GM19240 (cell line): ENCODE measurements at regions not wholly inside any gene's neighbourhood (a gene's known extent, or its start where the extent isn't known, plus 50 kb on each side); places are given as distances from the start of the nearest gene placed in this dataset.

Experiments used
- DNase-seq: peaks from one replicate; pipeline ENCODE4 v3.0.0; 2011; ENCODE audit warnings: low spot score; ENCODE audit not compliant: insufficient read length

DNA sequence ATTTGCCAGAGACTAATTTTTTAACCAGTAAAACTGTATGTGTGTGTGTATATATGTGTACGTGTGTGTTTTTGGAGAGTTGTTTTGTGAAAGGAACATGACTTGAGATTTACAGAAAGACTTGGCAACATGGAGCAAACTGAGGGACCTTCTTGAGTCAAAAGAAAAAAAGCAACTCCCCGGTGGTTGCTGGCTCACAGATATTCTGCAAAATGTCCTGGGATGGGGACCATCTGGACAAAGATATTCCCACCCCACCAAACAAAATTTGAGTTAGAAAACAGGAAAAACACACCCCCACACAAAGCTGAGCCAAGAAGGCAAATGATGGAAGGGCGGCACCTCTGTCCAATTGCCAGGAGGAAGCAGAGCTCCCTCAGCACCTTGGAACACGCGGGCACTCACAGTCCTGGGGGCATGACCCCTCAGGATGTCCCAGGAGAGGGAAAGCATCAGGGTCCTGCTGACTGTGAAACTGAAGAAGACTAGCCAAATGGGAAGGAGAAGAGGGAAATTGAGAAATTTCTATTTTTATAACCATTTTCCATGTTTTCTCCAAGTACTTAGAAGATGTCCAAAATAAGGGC lies 290.2 kb upstream of the ACVR2A start:
- no peak for DNase-seq

DNA sequence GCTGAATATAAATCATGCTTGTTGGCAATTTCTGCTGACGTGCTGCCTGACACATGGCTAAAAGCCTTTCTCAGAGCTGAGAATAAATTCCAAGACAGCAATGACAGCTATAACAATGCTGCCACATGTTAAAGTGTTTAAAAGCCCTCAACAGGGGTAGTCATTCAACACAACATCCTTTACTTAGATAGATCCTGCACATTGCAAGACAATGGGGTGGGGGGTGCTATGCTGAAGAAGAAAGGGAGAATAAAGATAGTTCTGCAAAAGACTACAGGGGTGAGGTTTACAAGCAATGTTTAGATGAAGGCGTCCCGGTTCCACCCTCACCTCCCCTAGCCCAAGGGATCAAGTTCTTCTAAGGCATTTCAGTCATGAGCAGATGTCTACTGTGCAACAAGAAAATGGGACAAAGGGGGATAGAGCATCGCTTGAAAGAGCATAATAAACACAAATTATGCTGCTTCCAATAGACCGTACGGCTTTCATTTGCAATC lies 291.0 kb upstream of the ACVR2A start:
- no peak for DNase-seq

DNA sequence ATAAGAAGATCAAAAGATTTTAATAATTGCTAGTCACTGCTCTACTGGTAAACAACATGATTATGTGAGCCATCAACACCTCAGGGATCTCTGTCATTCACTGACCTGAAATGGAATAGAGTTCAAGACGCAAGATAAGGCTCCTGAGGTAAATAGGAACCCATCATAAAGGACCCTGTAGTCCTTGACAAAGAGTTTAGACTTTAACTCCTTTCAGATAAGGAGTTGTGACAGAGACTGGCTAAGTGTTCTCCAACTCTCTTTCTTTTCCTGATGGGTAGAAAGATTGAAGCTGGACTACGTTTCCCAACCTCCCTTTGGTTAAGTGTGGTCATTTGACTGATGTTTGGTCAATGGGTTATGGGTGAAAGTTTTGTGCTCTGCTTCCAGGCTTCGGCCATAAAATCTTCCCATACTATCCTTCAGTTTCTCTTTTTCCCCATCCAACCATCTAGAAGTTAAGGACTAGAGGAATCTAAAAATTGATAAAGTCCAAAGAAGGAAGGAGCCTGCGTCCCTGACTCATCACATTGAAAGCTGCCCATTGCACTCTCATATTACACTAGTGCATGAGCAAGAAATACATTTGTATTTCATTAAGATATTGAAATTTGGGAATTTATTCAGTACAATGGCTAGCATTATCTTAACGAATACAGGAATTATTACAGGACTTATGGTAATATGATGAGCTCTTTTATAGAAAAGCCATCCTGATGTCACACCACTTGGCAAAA lies 293.7 kb upstream of the ACVR2A start:
- no peak for DNase-seq

DNA sequence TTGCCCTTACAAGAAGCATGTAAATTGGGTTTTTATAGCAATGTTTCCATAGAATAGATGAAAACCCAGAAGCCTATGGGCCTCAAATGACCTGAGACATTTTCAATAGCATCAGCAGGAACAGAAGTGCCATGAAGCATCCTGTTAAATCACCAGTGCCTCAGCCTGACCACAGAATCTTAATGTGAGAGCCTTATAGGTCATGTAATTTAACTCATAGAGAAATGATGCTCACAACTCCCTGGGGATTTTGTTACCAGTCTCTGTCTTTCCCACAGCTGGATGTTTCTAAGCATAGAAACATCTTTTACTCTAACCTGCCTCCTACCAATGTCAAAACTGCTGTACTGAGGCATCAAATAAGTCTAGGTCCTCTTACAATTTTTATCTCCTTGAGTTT lies 295.8 kb upstream of the ACVR2A start:
- DNase-seq, result no peak

DNA sequence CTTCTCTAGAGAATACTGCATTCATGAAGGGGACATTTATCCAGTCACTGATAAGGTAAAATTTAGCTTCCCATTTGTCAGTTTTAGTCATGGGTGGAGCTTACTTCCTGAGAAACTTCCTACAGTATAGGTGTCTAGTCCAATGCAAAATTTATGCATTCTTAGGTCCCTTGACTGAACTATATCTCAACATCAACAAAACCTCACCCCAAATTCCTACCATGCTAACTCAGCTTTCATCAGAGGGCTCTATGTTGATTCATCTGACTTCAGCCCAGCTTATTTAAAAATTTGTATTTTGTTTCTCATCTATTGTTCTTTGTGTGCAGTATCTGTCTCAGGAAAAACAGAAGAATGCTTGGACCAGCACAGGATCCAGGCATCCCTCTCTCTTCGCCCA lies 296.4 kb upstream of the ACVR2A start:
- DNase-seq, result no peak

DNA sequence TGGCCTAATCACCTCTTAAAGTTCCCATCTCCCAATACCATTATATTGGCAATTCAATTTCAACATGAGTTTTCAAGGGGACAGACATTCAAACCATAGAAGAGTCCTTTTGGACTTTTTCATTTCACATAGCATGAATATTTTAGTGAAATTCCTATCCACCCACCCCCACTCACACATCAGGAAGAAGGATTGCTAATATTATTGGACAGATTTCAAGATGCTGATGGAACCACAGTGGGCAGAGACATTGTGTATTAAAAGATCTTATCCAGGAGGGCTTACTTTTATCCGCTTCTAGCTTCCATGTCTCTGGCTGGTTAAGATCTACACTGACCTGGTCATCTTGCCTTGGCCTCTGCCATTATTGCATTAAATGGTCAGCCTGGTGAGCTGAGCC lies 297.4 kb upstream of the ACVR2A start:
- no peak for DNase-seq

DNA sequence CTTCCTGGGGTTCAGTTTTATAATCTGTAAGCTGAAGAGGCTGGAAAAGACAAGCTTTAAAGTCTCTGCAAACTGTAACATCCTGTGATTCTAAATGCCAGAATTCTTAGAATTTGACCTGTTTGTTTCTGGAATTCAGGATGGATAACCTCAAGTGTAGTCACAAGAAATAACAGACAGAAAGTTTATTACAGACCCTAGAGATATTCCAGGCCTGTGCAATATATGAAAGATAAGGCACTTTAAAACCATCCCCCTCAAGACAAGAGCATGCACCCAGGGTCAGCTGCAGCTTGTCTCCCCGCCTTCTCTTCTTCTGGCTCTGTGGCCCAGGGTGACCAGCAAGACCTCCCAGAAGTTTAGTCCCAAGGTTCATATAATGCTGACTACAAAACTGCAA lies 298.7 kb upstream of the ACVR2A start:
- no peak for DNase-seq

DNA sequence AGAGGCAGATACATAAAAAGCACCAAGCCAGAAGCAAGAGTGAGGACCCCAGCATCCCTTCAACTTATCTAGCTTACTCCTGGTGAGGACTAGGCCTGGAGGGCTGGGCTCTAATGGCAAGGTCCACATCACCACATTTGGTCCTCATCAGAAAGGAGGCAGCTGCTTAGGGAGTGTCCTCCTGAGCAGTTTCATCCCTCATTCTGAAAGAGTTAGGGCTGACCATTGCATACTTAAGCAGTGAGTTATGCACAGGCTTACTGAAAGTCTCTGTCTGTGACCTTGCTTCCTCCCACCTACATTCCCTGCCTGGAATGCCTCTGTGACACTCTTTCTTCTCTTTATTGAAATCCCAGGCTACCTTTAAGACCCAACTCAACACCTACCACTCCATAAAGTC lies 301.8 kb upstream of the ACVR2A start:
- DNase-seq, result no peak

DNA sequence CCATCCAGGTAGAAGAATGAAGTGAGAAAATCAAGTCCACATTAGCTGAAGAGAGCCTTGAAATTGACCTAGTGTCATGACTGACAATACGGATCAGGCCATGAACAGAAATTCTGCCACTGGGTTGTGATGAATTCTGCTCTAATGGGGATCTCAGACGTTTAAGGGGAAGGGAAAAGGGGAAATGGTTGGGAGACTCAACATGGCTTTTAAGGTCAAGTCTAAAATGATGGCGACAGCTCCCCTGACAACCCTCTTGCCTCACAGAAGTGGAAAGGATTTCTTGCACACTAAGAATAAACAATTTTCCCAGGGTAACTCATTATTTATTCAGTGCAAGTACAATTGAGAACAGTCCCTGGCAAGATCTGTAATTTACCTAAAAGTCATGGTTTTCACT lies 302.5 kb upstream of the ACVR2A start:
- no peak for DNase-seq

DNA sequence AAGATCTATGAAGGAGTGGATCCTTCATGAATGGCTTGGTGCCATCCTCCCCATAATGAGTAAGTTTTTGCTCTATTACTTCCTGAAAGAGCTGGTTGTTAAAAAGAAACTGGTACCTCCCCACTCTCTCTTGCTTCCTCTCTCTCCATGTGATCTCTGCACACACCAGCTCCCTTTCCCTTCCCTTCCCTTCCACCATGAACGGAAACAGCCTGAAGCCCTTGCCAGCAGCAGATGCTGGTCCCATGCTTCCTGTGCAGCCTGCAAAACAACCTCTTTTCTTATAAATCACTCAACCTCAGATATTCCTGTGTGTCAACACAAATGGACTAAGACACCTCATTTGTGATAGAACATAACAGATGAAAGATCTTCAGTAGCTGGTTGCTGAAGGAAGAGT lies 303.5 kb upstream of the ACVR2A start:
- DNase-seq, result no peak

DNA sequence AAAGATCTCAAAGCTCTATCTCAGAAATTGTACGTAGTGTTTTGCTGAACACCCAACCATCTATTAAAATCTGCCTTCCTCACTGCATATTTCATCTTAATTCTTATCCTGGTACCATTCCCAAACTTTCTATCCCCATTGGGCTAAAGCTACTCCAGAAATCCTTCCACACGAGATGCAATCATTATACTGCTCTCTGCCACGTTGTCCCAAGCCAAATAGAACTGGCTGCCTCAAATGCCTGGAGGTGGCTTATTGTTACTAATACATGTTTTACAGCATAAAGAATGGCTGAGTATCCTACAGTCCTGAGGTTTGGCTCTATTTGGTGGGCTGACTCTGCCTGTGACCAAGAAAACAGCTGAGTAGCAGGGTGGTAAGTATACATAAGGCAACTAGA lies 306.0 kb upstream of the ACVR2A start:
- no peak for DNase-seq

DNA sequence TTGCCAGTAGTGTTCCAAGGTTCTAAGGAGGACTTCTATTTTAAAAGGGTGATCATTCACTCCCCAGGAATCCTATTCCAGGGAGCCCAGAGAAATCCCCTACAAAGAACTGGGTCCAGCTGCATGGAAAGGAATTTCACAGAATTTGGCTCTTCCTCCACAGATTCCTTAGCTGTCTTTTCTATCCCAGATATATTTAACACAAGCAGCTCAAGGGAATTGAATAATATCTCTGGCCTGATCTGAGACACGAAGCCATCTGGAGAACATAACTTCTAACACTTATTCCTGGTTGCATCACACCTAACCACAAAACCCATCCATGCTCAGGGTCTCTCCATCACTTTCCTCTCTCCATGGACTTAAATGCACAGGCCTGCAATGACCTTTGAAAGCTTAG lies 306.7 kb upstream of the ACVR2A start:
- no peak for DNase-seq

DNA sequence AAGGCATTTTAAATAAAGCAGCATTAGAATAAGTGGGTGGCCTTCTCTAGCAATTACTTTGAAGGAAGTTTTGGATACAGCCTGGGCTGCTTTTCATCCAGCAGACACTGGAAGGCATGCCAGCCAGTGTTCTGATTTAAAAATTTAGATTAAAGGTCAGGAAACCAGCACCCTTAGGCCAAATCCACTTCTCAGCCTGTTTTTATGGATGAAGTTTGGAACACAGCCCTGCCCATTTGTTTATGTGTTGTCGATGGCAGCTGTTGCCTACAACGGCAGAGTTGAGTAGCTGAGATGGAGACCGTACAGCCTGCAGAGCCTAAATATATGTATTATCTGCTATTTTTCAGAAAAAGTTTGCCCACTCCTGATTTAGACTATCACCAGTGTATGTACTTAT lies 313.6 kb upstream of the ACVR2A start:
- DNase-seq, result no peak

DNA sequence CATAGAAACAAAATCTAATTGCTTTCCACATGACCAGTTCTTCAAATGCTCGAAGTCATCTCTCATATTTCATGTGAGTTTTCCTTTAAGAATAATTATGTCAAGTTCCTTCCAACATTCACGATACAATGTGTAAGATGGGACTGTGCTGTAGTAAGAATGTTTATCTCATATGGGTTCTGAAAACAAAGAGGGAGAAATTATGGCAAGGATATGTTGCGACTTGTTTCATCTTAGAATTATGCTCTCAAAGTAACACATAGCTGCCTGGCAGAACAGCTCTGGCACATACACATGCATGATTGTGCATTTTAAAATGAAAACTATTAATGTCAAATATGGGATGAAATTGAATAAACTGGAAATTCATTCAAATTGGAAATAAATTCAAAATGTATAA lies 314.8 kb upstream of the ACVR2A start:
- no peak for DNase-seq

DNA sequence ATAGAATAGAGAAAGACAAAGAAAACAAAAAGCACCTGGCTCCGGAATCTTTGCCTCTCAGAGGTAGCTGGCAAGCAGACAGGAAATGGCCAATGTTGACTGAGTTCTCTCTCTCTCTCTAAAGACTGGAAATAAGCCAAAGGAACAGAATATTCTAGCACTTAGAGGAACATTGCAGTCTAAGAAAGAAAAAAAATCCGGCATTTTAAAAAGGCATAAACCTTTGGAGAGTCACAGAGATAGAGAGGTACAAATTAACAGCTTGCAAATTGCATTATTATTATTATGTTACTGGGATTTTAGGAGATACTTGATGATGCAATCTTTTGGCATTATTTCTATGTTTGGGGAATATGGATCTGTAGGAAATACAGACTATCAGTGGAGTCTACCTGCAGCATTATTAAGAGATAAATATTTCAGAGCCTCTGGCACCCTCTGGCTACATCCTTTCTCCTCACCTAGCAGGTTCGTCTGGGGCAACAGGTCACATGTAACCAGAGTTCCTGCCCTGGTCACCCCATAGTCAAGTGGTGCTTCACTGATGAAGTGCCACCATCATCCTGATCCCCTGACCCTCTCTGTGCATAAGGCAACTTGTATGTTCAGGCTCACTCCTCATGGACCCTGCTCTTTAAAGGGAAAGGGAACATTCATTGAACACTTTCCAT lies 318.9 kb upstream of the ACVR2A start:
- DNase-seq, result no peak

DNA sequence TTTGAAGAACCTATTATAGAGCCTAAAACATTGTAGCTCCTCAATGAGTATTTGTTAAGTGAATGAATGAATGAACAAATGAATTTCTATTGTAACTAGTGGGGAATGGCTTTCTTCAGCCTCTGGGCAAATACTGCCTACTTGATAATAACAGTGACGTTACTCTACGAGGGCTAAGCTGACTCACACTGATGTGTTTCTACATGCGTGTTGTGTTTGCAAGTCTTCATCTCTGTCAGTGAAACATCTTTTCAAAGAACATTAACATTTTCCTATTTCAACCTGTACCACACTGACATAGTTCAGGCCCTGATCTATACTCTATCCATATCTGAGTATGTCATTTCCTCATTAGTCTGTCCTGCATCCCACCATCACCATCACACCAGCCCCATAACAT lies 319.9 kb upstream of the ACVR2A start:
- no peak for DNase-seq

DNA sequence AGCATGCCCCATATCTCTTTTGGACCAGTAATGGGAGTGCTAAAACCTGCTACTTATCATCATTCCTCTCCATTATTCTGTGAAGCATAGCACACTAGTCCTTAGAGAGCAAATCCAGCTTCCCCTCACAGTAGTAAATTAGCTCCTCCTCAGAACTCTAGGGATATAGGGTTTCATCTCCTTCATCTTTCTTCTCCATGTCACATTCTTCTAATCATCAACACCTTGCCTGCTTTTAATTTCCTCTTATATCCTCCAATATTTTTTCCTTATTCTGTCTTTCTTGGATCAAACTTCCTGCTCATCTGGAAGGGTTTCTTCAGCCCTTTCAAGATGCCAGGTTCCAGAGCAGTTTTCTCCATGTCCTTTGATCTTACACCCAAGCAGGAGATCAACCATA lies 321.4 kb upstream of the ACVR2A start:
- no peak for DNase-seq

DNA sequence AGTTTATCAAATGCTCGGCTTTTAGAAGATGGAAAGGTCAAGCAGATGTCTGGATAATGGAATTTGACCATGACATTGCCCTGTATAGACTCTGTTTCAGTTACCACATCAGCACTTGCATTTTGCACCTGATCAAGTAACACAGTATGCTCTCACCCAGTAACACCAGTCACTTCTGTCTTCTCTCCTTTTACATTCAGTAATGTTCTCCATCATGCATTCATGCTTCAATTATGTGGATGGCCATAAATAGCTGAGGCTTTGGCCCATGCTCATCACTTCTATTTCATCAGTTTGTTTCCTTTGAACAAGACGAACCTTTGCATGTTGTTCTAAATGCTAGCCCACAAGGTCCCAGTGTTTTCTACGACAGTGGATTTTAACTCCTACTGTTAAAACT lies 322.9 kb upstream of the ACVR2A start:
- DNase-seq, result no peak

DNA sequence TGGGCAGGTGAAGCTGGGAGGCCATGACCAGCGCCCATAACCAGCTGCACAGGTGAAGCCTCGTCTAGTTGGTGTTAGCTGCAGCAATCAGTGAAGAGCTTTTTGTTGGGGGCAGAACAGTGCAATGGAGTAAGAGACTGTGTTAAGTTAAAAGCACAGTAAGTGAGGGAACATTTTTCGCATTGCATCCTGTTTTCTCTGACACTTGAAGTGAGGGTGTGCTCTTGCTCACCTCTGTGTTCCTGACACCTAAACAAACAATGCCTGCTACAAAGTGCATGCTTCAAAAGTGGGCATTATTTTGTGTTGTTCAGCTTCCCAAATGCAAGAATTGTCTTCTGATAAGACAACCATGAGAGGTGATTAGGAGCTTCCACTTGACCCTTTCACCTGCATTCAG lies 324.0 kb upstream of the ACVR2A start:
- no peak for DNase-seq

DNA sequence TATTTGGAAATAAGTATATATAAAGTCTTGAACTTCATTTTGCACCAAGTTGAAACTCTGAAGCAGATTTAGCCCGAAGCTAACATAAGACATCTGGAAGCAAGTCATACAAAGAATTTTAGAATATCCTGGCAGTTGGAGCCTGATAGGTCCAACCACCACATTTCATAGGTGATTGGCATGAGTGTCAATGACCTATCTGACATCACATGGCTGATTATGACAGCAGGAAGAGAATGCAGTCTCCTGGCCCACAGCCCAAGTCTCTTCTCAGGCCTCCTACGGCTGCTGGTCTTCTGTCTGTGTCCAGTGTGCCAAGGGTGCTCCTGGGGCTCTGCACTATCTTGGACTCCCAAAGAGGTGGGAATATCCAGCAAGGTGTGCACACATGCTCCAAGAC lies 325.7 kb upstream of the ACVR2A start:
- DNase-seq, result no peak

DNA sequence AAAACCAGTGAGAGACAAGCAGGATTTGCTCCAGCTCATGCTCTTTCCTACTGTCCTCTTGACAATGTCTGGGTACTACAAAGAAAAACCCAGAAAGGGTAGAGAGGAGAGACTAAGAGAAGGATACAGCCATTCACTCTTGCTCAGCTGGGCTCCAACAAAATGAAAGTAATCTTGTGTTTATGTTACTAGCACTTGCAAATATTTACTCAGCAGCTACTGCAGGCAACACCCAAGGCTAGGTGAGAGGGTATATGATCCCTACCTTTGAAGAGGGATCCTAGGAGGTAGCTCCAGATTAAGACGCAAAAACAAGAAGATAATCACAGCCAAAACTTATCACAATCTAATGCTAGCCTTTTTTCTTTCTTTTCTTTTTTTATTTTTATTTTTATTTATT lies 329.6 kb upstream of the ACVR2A start:
- no peak for DNase-seq

DNA sequence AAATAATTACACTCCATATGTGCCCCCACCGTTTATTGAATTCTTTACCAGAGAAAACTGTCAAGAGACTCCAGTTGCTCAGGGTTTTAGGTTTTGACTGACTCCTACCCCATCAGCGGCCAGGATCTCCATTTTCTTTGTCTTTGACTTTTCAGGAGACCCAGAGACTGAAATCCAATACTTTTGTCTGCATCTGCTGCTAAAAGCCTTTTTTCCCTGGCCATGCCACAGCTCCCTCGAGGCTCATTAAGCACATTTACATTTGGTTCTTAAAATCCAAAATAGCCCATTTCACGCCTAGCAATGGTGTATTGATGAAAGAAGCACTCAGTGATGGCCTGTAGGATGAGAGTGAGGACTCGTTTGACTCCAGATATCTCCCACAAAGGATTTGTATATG lies 332.6 kb upstream of the ACVR2A start:
- DNase-seq, result no peak

DNA sequence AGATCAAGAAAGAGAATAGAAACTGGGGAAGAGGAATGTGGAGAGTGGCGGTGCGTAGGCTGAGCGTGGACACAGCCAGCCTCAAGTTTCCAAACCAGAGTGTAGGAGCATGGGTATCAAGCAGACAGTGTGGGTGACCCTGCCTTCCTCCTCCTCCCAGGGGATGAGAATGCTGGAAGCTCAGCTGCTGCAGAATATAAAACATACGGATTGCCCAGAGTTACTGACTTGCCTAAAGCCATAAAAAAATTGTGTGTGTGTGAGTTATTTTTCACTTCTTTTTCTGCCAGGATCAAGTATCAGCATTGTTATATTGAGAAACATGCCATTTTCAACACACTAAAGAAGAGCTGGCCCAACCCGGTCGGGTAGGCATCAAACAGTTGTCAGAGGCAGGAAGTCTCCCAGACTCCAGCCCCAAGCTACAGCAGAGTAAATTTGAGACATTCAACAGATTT lies 333.3 kb upstream of the ACVR2A start:
- no peak for DNase-seq
